A549 (cell line): ENCODE measurements at regions not wholly inside any gene's neighbourhood (a gene's known extent, or its start where the extent isn't known, plus 50 kb on each side); places are given as distances from the start of the nearest gene placed in this dataset.

Experiments
- ATAC-seq, 2 experiments: fragments of 200-7000 bp in 1 of 2; fragments of >200 bp in 1 of 2; cut with Nextera tagmentation in 1 of 2; cut with Tn5 transposase in 1 of 2; 3 replicates each; pipeline versions ENCODE4 v1.8.0 to v1.9.1; 2018 to 2020; ENCODE audit warnings: mild to moderate bottlenecking in 1 of 2, moderate library complexity in 1 of 2
- CTCF ChIA-PET: fragments of 300-600 bp; sonication (Branson Sonifier 250); formaldehyde crosslinking; extraction: SDS; loops from one replicate; lab custom pipeline; 2021; ENCODE audit warnings: antibody characterized with exemption, inconsistent platforms; lab: Yijun Ruan, JAX
- POLR2A ChIA-PET: fragments of 350-600 bp; formaldehyde crosslinking; extraction: SDS; loops from one replicate; lab custom pipeline; 2021; ENCODE audit warnings: antibody characterized with exemption, inconsistent platforms; lab: Yijun Ruan, JAX
- DNase-seq, 2 experiments: peaks; one replicate each; pipeline versions ENCODE4 v3.0.0 to v3.0.0-alpha.2; 2011 to 2016; ENCODE audit warnings: low read depth in 1 of 2, low spot score in 1 of 2
- FAIRE-seq: peaks from 2 replicates; lab custom pipeline; 2011; peaks lifted over from hg19 to GRCh38; lab: Jason Lieb, UNC
- H3K27ac ChIP-seq, 2 experiments: fragments of >200 bp; sonication (Bioruptor Twin); formaldehyde crosslinking; 3 replicates each; pipeline ENCODE4 v1.5.1; 2016 to 2017
- H3K4me1 ChIP-seq: fragments of >200 bp; sonication (Bioruptor Twin); formaldehyde crosslinking; 3 replicates; pipeline ENCODE4 v1.6.1; 2016
- H3K4me2 ChIP-seq: fragments of >200 bp; sonication (Bioruptor Twin); formaldehyde crosslinking; 3 replicates; pipeline ENCODE4 v1.6.1; 2016
- H3K4me3 ChIP-seq: fragments of >200 bp; sonication (Bioruptor Twin); formaldehyde crosslinking; 3 replicates; pipeline ENCODE4 v1.5.1; 2016
- H3K9me3 ChIP-seq: fragments of >200 bp; sonication (Bioruptor Twin); formaldehyde crosslinking; 3 replicates; pipeline ENCODE4 v1.6.1; 2016
- BHLHE40 ChIP-seq: IDR thresholded peaks from 2 replicates; pipeline ENCODE4 v1.6.1; 2012; ENCODE audit warnings: low read depth, low read length, inconsistent platforms
- CBX8 ChIP-seq: fragments of 200-600 bp; sonication (generic); IDR thresholded peaks from 2 replicates; pipeline ENCODE4 v1.6.1; 2016
- CHD2 ChIP-seq: fragments of 150-350 bp; IDR thresholded peaks from 2 replicates; pipeline ENCODE4 v1.6.1; 2014; ENCODE audit warnings: low read length; ENCODE audit not compliant: partially characterized antibody
- CHD4 ChIP-seq: fragments of 200-600 bp; sonication (generic); IDR thresholded peaks from 2 replicates; pipeline ENCODE4 v1.6.1; 2016; ENCODE audit warnings: antibody characterized with exemption, mild to moderate bottlenecking, borderline replicate concordance
- EHMT2 ChIP-seq: fragments of 200-600 bp; sonication (generic); IDR thresholded peaks from 2 replicates; pipeline ENCODE4 v1.6.1; 2016; ENCODE audit warnings: antibody characterized with exemption, low read depth, mild to moderate bottlenecking, moderate library complexity
- FOSB ChIP-seq: fragments of 250-450 bp; sonication (Bioruptor Pico); IDR thresholded peaks from 2 replicates; pipeline ENCODE4 v1.5.0; 2020; ENCODE audit warnings: mild to moderate bottlenecking, moderate library complexity
- HMGXB4 ChIP-seq: fragments of 250-450 bp; sonication (Bioruptor Pico); IDR thresholded peaks from 2 replicates; pipeline ENCODE4 v1.5.0; 2021; ENCODE audit warnings: mild to moderate bottlenecking, moderate library complexity, borderline replicate concordance
- HOXA7 ChIP-seq: fragments of 250-450 bp; sonication (Bioruptor Pico); IDR thresholded peaks from 2 replicates; pipeline ENCODE4 v1.5.0; 2020; ENCODE audit warnings: mild to moderate bottlenecking, moderate library complexity
- HOXB13 ChIP-seq: fragments of 250-450 bp; sonication (Bioruptor Pico); IDR thresholded peaks from 2 replicates; pipeline ENCODE4 v1.5.0; 2020; ENCODE audit warnings: low read depth, mild to moderate bottlenecking, moderate library complexity
- HOXB5 ChIP-seq: fragments of 250-450 bp; sonication (Bioruptor Pico); IDR thresholded peaks from 2 replicates; pipeline ENCODE4 v1.5.0; 2020; ENCODE audit warnings: mild to moderate bottlenecking, moderate library complexity
- JUN ChIP-seq, 2 experiments: fragments of >200 bp; sonication (Bioruptor Twin); formaldehyde crosslinking; IDR thresholded peaks; 2 replicates in 1 of 2; 3 replicates in 1 of 2; pipeline ENCODE4 v1.6.1; 2016 to 2017
- JUNB ChIP-seq: fragments of >200 bp; sonication (Bioruptor Twin); formaldehyde crosslinking; IDR thresholded peaks from 2 replicates; pipeline ENCODE4 v1.6.1; 2016
- MAFK ChIP-seq: fragments of 450-650 bp; IDR thresholded peaks from 2 replicates; pipeline ENCODE4 v1.6.1; 2014; ENCODE audit not compliant: partially characterized antibody
- NR3C1 ChIP-seq: fragments of >200 bp; sonication (Bioruptor Twin); formaldehyde crosslinking; IDR thresholded peaks from 3 replicates; pipeline ENCODE4 v1.6.1; 2017
- RAD21 ChIP-seq, 2 experiments: fragments of >200 bp in 1 of 2; sonication (Bioruptor Twin) in 1 of 2; formaldehyde crosslinking in 1 of 2; IDR thresholded peaks in 1 of 2; conservative IDR thresholded peaks in 1 of 2; 2 replicates in 1 of 2; 3 replicates in 1 of 2; pipeline ENCODE4 v1.6.1; 2012 to 2018; ENCODE audit warnings: inconsistent platforms in 1 of 2
- RARB ChIP-seq: fragments of 250-450 bp; sonication (Bioruptor Pico); IDR thresholded peaks from 2 replicates; pipeline ENCODE4 v1.8.0; 2021; ENCODE audit warnings: mild to moderate bottlenecking, moderate library complexity
- RCOR1 ChIP-seq: fragments of 150-350 bp; IDR thresholded peaks from 2 replicates; pipeline ENCODE4 v1.6.1; 2014; ENCODE audit warnings: antibody characterized with exemption, low read length, low read depth
- RNF2 ChIP-seq: fragments of 200-600 bp; sonication (generic); IDR thresholded peaks from 2 replicates; pipeline ENCODE4 v1.6.1; 2016; ENCODE audit warnings: low read depth, mild to moderate bottlenecking, antibody characterized with exemption, moderate library complexity, borderline replicate concordance
- TFCP2L1 ChIP-seq: fragments of 250-450 bp; sonication (Bioruptor Pico); IDR thresholded peaks from 2 replicates; pipeline ENCODE4 v1.5.0; 2021; ENCODE audit warnings: mild to moderate bottlenecking
- TP53 ChIP-seq: fragments of 250-450 bp; sonication (Bioruptor Pico); IDR thresholded peaks from 2 replicates; pipeline ENCODE4 v1.5.0; 2021; ENCODE audit warnings: mild to moderate bottlenecking, moderate library complexity
- USF2 ChIP-seq: fragments of 450-650 bp; IDR thresholded peaks from 2 replicates; pipeline ENCODE4 v1.6.1; 2014; ENCODE audit warnings: antibody characterized with exemption
- ZNF302 ChIP-seq: fragments of 250-450 bp; sonication (Bioruptor Pico); IDR thresholded peaks from 2 replicates; pipeline ENCODE4 v1.9.0; 2021; ENCODE audit warnings: inconsistent platforms, mild to moderate bottlenecking, moderate library complexity
- WGBS: methylation state at CpG from one replicate; pipeline ENCODE4 v1.1.6; 2017; ENCODE audit errors: missing lambda C conversion rate; 5-methylcytosine and 5-hydroxymethylcytosine counted together
- TF ChIP-seq, protein P1 (sequence below): IDR thresholded peaks from 2 replicates; pipeline ENCODE4 v1.6.1; 2012

GRCh38 chr1:201632364-201632952, 93.5 kb downstream of the NAV1 start:
- H3K4me3 ChIP-seq, result no peak overlapping the region
- no peak overlapping the region for H3K27ac ChIP-seq
- DNase-seq (no peak), ATAC-seq (no peak), FAIRE-seq (no peak)
- no peak for TF ChIP-seq BHLHE40
- TF ChIP-seq HOXB5 (CRISPR knock-in tag), result no peak
- no peak for TF ChIP-seq HOXA7 (CRISPR knock-in tag)
- TF ChIP-seq RCOR1, result no peak
- TF ChIP-seq RNF2, result no peak
- no peak for TF ChIP-seq JUNB
- TF ChIP-seq HMGXB4 (CRISPR knock-in tag), result no peak
- TF ChIP-seq TP53 (CRISPR knock-in tag), result no peak
- no peak for TF ChIP-seq CHD4
- TF ChIP-seq NR3C1, result no peak
- TF ChIP-seq, protein P1, sequence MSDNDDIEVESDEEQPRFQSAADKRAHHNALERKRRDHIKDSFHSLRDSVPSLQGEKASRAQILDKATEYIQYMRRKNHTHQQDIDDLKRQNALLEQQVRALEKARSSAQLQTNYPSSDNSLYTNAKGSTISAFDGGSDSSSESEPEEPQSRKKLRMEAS, result no peak
- no peak for TF ChIP-seq RARB (CRISPR knock-in tag)
- no peak for TF ChIP-seq TFCP2L1 (CRISPR knock-in tag)
- TF ChIP-seq FOSB (CRISPR knock-in tag), result no peak
- no peak for TF ChIP-seq RAD21 (conservative IDR thresholded peaks at IDR 0.05 in 1 of 2, IDR thresholded peaks at IDR 0.05 in 1 of 2)
- TF ChIP-seq ZNF302 (CRISPR knock-in tag), result no peak
- TF ChIP-seq HOXB13 (CRISPR knock-in tag), result no peak
- TF ChIP-seq CHD2, result no peak
- POLR2A ChIA-PET, result no interaction called here
- CTCF ChIA-PET, result interaction anchor here (0.9 to 1.8 kb wide), 3 partner anchors 9 to 77 kb away, joined by 3 to 7 read pairs (median 4); no protein-coding TSS in a partner anchor
- H3K4me1 ChIP-seq, result 0 out of 3 replicates have a peak, but pooled peaks cover 11% of the 10 kb centered on the region
- no peak overlapping the region for H3K4me2 ChIP-seq
- 73% methylated on average over 5 of the region's 5 CpGs for WGBS
- H3K9me3 ChIP-seq, result no peaks in the 10 kb centered on the region

- POLR2A ChIA-PET, result no interaction called here
- H3K9me3 ChIP-seq, result no peaks in the 10 kb centered on the region
- H3K4me1 ChIP-seq, result 0 out of 3 replicates have a peak, but pooled peaks cover 11% of the 10 kb centered on the region
- FAIRE-seq, result no peak
- WGBS, result 77% methylated on average over 2 of the region's 2 CpGs
- ATAC-seq, result no peak
- no peak overlapping the region for H3K27ac ChIP-seq
- CTCF ChIA-PET, result interaction anchor here (1.1 to 1.7 kb wide), 3 partner anchors 10 to 71 kb away, joined by 3 to 5 read pairs (median 4); no protein-coding TSS in a partner anchor
- no peak overlapping the region for H3K4me3 ChIP-seq
- no peak for TF ChIP-seq JUN (IDR thresholded peaks at IDR 0.05)
- TF ChIP-seq USF2, result no peak
- TF ChIP-seq FOSB (CRISPR knock-in tag), result no peak
- TF ChIP-seq CBX8, result no peak
- no peak for TF ChIP-seq MAFK
- no peak for TF ChIP-seq EHMT2
- no peak for TF ChIP-seq CHD2
- DNase-seq, result no peak
- no peak overlapping the region for H3K4me2 ChIP-seq
Measured at GRCh38 chr1:201633297-201633696, 94.4 kb downstream of the NAV1 start.
